ENCODE measurements at regions not wholly inside any gene's neighbourhood (a gene's known extent, or its start where the extent isn't known, plus 50 kb on each side); places are given as distances from the start of the nearest gene placed in this dataset.

DNA sequence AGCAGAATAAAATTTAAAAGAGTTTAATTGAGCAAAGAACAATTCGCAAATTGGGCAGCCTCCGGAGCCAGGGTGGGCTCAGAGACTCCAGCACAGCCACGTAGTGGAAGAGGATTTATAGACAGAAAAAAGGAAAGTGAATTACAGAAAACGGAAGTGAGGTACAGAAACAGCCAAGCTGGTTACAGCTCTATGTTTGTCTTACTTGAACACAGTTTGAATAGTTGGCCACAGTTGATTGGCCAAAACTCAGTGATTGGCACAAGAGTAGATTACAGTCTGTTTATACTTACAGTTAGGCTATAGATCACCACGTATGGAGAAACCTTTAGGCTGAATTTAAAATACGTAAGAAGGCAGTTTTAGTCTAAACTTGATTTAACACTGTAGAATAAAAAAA lies 78.8 kb upstream of the NEDD4L start:
- TF ChIP-seq, protein P1, sequence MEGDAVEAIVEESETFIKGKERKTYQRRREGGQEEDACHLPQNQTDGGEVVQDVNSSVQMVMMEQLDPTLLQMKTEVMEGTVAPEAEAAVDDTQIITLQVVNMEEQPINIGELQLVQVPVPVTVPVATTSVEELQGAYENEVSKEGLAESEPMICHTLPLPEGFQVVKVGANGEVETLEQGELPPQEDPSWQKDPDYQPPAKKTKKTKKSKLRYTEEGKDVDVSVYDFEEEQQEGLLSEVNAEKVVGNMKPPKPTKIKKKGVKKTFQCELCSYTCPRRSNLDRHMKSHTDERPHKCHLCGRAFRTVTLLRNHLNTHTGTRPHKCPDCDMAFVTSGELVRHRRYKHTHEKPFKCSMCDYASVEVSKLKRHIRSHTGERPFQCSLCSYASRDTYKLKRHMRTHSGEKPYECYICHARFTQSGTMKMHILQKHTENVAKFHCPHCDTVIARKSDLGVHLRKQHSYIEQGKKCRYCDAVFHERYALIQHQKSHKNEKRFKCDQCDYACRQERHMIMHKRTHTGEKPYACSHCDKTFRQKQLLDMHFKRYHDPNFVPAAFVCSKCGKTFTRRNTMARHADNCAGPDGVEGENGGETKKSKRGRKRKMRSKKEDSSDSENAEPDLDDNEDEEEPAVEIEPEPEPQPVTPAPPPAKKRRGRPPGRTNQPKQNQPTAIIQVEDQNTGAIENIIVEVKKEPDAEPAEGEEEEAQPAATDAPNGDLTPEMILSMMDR (IDR thresholded peaks at IDR 0.05 in 4 of 5, conservative IDR thresholded peaks at IDR 0.05 in 1 of 5) = no peak
- no peak for TF ChIP-seq POLR2A (IDR thresholded peaks at IDR 0.05)

Data from gastrocnemius medialis (tissue), 4 donors.